Heart right ventricle (tissue), 16 donors: ENCODE measurements at regions not wholly inside any gene's neighbourhood (a gene's known extent, or its start where the extent isn't known, plus 50 kb on each side); places are given as distances from the start of the nearest gene placed in this dataset.

Experiments used
- ATAC-seq, 8 donors: fragments of 200-7000 bp; cut with Tn5 transposase; one replicate each; pipeline ENCODE4 v1.9.1; 2020; ENCODE audit warnings: mild to moderate bottlenecking in 8 of 8, moderate library complexity in 8 of 8, moderate number of reproducible peaks in 1 of 8
- DNase-seq, 2 donors: peaks; one replicate each; pipeline ENCODE4 v3.0.0-alpha.2; 2020
- H3K27ac ChIP-seq, 10 donors: fragments of 200-600 bp; sonication (generic) in 2 of 10; one replicate each; pipeline versions ENCODE4 v1.5.0 to v1.8.0; 2020 to 2022; ENCODE audit warnings: mild to moderate bottlenecking in 3 of 10
- H3K27me3 ChIP-seq, 7 donors: fragments of 200-600 bp; one replicate each; pipeline ENCODE4 v1.8.0; 2021 to 2022; ENCODE audit warnings: mild to moderate bottlenecking in 2 of 7
- H3K36me3 ChIP-seq, 9 donors: fragments of 200-600 bp; sonication (generic) in 1 of 9; one replicate each; pipeline versions ENCODE4 v1.5.0 to v1.8.0; 2020 to 2022; ENCODE audit warnings: mild to moderate bottlenecking in 2 of 9
- H3K4me1 ChIP-seq, 9 donors: fragments of 200-600 bp; sonication (generic) in 1 of 9; one replicate each; pipeline versions ENCODE4 v1.5.0 to v1.8.0; 2020 to 2022; ENCODE audit warnings: mild to moderate bottlenecking in 4 of 9
- H3K4me3 ChIP-seq, 10 donors: fragments of 200-600 bp; sonication (generic) in 2 of 10; one replicate each; pipeline versions ENCODE4 v1.5.0 to v1.8.0; 2020 to 2022; ENCODE audit warnings: mild to moderate bottlenecking in 7 of 10, moderate library complexity in 2 of 10
- H3K9me3 ChIP-seq, 11 donors: fragments of 200-600 bp in 10 of 11; sonication (generic) in 2 of 11; one replicate each; pipeline versions ENCODE4 v1.5.0 to v1.8.0; 2013 to 2022; ENCODE audit warnings: mild to moderate bottlenecking in 2 of 11, control low read depth in 1 of 11, moderate library complexity in 1 of 11
- WGBS, 2 donors: extraction: QIAGEN DNeasy Blood & Tissue Kit; methylation state at CpG; one replicate each; pipeline ENCODE4 v1.1.7; 2013; ENCODE audit warnings: inconsistent platforms in 1 of 2; 5-methylcytosine and 5-hydroxymethylcytosine counted together
- intact Hi-C, 10 donors: fragments of 100-400 bp; cut with DNase I; formaldehyde crosslinking; loops; one replicate each; pipeline versions ENCODE4 v1.11.1 to v1.14.2; 2022
- TF ChIP-seq, protein P1 (sequence below), 9 donors: fragments of 200-600 bp; sonication (generic) in 2 of 9; IDR thresholded peaks; one replicate each; pipeline versions ENCODE4 v1.5.0 to v1.8.0; 2021 to 2022; ENCODE audit warnings: antibody characterized with exemption in 9 of 9, mild to moderate bottlenecking in 5 of 9, moderate library complexity in 1 of 9
- donor health status: Arrhythmogenic right ventricular cardiomyopathy.
- donor health status: ischemic (EF 13 %, LVEDD 7.1; RV severe dilation, severe dysfunction).
- donor health status: healthy with polysubstance abuse.
- donor health status: DM: no; HTN: yes; CAD: no.
- donor health status: DM: no; HTN: no; CAD: no.
- donor health status: ischemic (EF 25% LVEDD 6.9; RV normal size, moderate dysfunction).
- donor health status: ischemic (EF 25% LVEDD 5.7; RV mildly dilated, moderate dysfunction).
- donor health status: healthy.
- donor health status: DM: yes; HTN: yes; CAD: no.
- donor health status: Ischemic cardiomyopathy.
- donor health status: ischemic (EF 35%, LVEDD 5.7; RV mildly dilated, moderate dysfunction).
- donor health status: nonischemic (EF 11% LVEDD 7.7; RV severe dilation, severe dysfunction).
- donor health status: DM: yes; HTN: yes; CAD: no.
- donor health status: PGD.
- donor health status: ischemic (EF 29% LVEDD 5.4; RV normal size, mild dysfunction).
- donor health status: nonischemic (EF 23%, LVEDD 6.1; RV moderate dilation, normal function).

DNA sequence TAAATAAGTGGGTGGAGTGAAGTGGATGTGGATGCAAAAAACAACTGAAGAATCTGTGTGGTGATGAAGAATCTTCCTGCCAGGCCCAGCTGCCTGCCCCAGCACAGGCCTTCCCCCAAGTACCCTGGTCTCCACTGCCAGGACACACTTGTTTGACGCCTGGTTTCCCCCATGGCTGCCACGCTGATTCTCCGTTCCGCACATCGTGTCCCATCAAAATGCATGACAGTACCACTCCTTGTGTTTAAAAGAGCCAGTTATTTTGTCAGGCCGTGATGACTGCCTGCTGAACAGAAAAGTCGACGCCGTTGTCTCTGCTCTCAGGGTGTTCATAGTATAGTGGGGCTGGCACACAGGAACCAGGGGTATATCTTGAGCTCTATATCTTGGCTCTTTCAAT lies 50.3 kb upstream of the KYNU start:
- no peak overlapping the region for H3K4me3 ChIP-seq
- TF ChIP-seq, protein P1, sequence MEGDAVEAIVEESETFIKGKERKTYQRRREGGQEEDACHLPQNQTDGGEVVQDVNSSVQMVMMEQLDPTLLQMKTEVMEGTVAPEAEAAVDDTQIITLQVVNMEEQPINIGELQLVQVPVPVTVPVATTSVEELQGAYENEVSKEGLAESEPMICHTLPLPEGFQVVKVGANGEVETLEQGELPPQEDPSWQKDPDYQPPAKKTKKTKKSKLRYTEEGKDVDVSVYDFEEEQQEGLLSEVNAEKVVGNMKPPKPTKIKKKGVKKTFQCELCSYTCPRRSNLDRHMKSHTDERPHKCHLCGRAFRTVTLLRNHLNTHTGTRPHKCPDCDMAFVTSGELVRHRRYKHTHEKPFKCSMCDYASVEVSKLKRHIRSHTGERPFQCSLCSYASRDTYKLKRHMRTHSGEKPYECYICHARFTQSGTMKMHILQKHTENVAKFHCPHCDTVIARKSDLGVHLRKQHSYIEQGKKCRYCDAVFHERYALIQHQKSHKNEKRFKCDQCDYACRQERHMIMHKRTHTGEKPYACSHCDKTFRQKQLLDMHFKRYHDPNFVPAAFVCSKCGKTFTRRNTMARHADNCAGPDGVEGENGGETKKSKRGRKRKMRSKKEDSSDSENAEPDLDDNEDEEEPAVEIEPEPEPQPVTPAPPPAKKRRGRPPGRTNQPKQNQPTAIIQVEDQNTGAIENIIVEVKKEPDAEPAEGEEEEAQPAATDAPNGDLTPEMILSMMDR (IDR thresholded peaks at IDR 0.05) = no peak
- no peaks in the 10 kb centered on the region for H3K27me3 ChIP-seq
- intact Hi-C loops = no loop called here
- no peak overlapping the region for H3K27ac ChIP-seq
- WGBS, 2 donors = 94 to 98% methylated on average over 9 of the region's 9 CpGs
- ATAC-seq (no peak), DNase-seq (no peak)
- peaks cover 0 to 5% (median 0%) of the 10 kb centered on the region in 11 donors for H3K9me3 ChIP-seq
- peaks cover 0 to 6% (median 0%) of the 10 kb centered on the region in 9 donors for H3K4me1 ChIP-seq
- no peaks in the 10 kb centered on the region for H3K36me3 ChIP-seq

DNA sequence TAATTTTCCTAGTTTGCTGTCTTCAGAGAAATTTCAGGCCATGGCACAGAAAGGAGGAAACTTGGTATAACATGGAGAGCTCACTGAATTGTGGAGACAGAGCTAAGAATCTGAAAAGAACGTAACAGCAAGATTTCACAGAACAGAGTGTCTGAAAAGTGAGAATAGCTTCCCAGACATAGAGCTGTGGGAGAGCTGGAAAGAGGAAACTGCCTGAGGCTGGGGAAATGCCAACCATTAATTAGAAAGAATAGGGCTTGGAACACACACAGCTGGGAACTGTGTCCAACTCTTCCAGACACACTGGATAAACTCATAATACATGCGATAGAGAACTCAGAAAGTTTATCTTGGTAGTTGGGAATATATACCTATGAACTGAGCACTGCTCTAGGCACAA lies 51.6 kb upstream of the KYNU start:
- TF ChIP-seq, protein P1 (IDR thresholded peaks at IDR 0.05) = no peak
- Histone ChIP-seq H3K27ac (no peak overlapping the region), H3K36me3 (no peaks in the 10 kb centered on the region), H3K4me3 (no peak overlapping the region), H3K9me3 (peaks cover 0 to 5% (median 0%) of the 10 kb centered on the region in 11 donors), H3K27me3 (no peaks in the 10 kb centered on the region), H3K4me1 (peaks cover 0 to 6% (median 0%) of the 10 kb centered on the region in 9 donors)
- WGBS, 2 donors = 41 to 45% methylated on average over 2 of the region's 2 CpGs
- no peak for ATAC-seq
- intact Hi-C loops = no loop called here
- DNase-seq = no peak

DNA sequence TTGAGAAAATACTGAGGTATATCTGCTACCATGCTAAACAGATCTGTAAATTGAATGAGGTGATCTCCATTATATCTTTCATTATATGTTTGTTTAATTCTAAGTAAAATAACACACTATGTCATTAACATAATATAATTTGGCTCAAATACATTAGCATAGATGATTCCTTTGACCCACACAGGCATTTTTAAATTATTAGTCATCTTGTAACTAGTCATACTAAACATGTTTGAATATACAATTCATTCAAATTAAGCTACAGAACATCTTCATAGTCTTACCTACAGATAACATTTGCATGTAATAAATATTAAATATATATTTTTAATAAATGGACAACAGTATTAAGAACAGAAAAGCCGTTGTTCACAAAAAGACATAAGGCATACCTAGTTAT lies 52.7 kb upstream of the KYNU start:
- Histone ChIP-seq H3K4me1 (peaks cover 0 to 6% (median 0%) of the 10 kb centered on the region in 9 donors), H3K27ac (no peak overlapping the region), H3K36me3 (no peaks in the 10 kb centered on the region), H3K4me3 (no peak overlapping the region), H3K9me3 (peaks cover 0 to 4% (median 0%) of the 10 kb centered on the region in 11 donors), H3K27me3 (no peaks in the 10 kb centered on the region)
- TF ChIP-seq, protein P1 (IDR thresholded peaks at IDR 0.05) = no peak
- ATAC-seq = no peak
- no peak for DNase-seq
- intact Hi-C loops = no loop called here
- 91 to 94% methylated on average over 1 of the region's 1 CpG for WGBS, 2 donors

DNA sequence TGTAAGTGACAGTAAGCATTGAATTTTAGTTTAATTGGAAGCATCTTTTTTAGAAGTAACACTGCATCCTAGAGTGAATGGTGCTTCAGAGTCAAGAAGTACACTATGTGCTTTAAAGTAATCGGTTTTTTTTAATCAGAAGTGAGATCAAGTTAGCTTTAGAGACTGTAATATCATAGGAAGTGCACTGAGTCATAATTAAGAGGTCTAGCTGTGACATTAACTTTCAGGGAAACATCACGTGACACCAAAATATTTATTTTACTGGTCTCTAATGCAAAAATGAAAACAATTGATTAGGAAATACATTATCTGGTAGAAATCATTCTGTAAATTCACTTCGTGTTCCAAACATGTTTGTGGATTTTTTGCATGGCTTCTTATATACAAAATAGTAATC lies 55.3 kb upstream of the KYNU start:
- peaks cover 0 to 6% (median 0%) of the 10 kb centered on the region in 9 donors for H3K4me1 ChIP-seq
- no peak overlapping the region for H3K4me3 ChIP-seq
- ATAC-seq (no peak), DNase-seq (no peak)
- TF ChIP-seq, protein P1 (IDR thresholded peaks at IDR 0.05) = no peak
- intact Hi-C loops = no loop called here
- no peaks in the 10 kb centered on the region for H3K27me3 ChIP-seq
- H3K36me3 ChIP-seq = no peaks in the 10 kb centered on the region
- H3K27ac ChIP-seq = no peak overlapping the region
- H3K9me3 ChIP-seq = no peaks in the 10 kb centered on the region
- 63 to 68% methylated on average over 3 of the region's 3 CpGs for WGBS, 2 donors
